Suprapubic skin (tissue), 3 donors: ENCODE measurements at regions not wholly inside any gene's neighbourhood (a gene's known extent, or its start where the extent isn't known, plus 50 kb on each side); places are given as distances from the start of the nearest gene placed in this dataset.

ENCODE experiments used
- CTCF ChIP-seq, 2 donors: fragments of 200-600 bp in 1 of 2; fragments of 450-650 bp in 1 of 2; sonication (generic) in 1 of 2; IDR thresholded peaks; one replicate each; pipeline ENCODE4 v1.5.1; 2016 to 2019; ENCODE audit warnings: antibody characterized with exemption in 2 of 2, mild to moderate bottlenecking in 1 of 2, moderate library complexity in 1 of 2
- EP300 ChIP-seq: sonication (generic); formaldehyde crosslinking; IDR thresholded peaks from one replicate; pipeline ENCODE4 v1.6.1; 2017; ENCODE audit warnings: antibody characterized with exemption

DNA sequence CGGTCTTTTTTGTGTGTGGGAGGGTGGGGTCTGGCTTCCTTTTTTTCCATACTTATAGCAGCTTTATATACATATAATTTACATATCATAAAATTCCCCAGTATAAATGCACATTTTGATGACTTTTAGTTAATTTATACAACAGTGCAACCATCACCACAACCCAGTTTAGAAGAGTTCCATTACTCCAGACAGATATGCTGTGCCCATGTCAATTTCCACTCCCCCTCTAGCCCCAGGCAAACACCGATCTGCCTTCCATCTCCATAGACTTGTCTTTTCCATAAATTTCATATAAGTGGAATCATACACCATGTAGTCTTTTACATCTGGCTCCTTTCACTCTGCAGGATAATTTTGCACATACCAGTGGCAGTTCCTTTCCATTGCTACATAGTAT is 139.2 kb upstream of the SYT6 start:
- no peak for TF ChIP-seq CTCF (IDR thresholded peaks at IDR 0.05)
- TF ChIP-seq EP300: no peak
